Uterus (tissue), 3 donors: ENCODE measurements at regions not wholly inside any gene's neighbourhood (a gene's known extent, or its start where the extent isn't known, plus 50 kb on each side); places are given as distances from the start of the nearest gene placed in this dataset.

ENCODE experiments used
- DNase-seq, 2 donors: peaks; one replicate each; pipeline ENCODE4 v3.0.0-alpha.2; 2019 to 2020
- H3K27ac ChIP-seq, 2 donors: fragments of 200-600 bp; sonication (generic); 1 replicate in 1 of 2; 2 replicates in 1 of 2; pipeline ENCODE4 v1.5.1; 2016 to 2018
- H3K27me3 ChIP-seq, 2 donors: fragments of 200-600 bp; sonication (generic); one replicate each; pipeline ENCODE4 v1.5.1; 2018 to 2019; ENCODE audit warnings: control low read depth in 1 of 2
- H3K36me3 ChIP-seq, 2 donors: fragments of 200-600 bp; sonication (generic); one replicate each; pipeline ENCODE4 v1.5.1; 2019; ENCODE audit warnings: control low read depth in 1 of 2
- H3K4me1 ChIP-seq, 2 donors: fragments of 200-600 bp; sonication (generic); one replicate each; pipeline ENCODE4 v1.5.1; 2018 to 2019; ENCODE audit warnings: control low read depth in 1 of 2
- H3K4me3 ChIP-seq, 2 donors: fragments of 200-600 bp; sonication (generic); 1 replicate in 1 of 2; 2 replicates in 1 of 2; pipeline ENCODE4 v1.5.1; 2018 to 2019; ENCODE audit warnings: mild to moderate bottlenecking in 1 of 2
- H3K9me3 ChIP-seq, 2 donors: fragments of 200-600 bp; sonication (generic); one replicate each; pipeline ENCODE4 v1.5.1; 2019; ENCODE audit warnings: control low read depth in 1 of 2
- CTCF ChIP-seq, 4 experiments: fragments of 200-600 bp in 2 of 4; fragments of 450-650 bp in 2 of 4; sonication (generic) in 2 of 4; IDR thresholded peaks; one replicate each; pipeline ENCODE4 v1.5.1; 2016 to 2019; ENCODE audit warnings: antibody characterized with exemption in 4 of 4, mild to moderate bottlenecking in 2 of 4, moderate library complexity in 1 of 4
- POLR2A ChIP-seq, 2 donors: fragments of 450-650 bp; IDR thresholded peaks; one replicate each; pipeline ENCODE4 v1.6.1; 2016; ENCODE audit warnings: antibody characterized with exemption in 2 of 2, mild to moderate bottlenecking in 1 of 2, moderate library complexity in 1 of 2
- intact Hi-C: fragments of 100-400 bp; cut with DNase I; formaldehyde crosslinking; loops from one replicate; pipeline ENCODE4 v1.15.1; 2023; ENCODE audit warnings: low total_unique reads
- donor health status: DM: yes; HTN: yes; CAD: no.

DNA sequence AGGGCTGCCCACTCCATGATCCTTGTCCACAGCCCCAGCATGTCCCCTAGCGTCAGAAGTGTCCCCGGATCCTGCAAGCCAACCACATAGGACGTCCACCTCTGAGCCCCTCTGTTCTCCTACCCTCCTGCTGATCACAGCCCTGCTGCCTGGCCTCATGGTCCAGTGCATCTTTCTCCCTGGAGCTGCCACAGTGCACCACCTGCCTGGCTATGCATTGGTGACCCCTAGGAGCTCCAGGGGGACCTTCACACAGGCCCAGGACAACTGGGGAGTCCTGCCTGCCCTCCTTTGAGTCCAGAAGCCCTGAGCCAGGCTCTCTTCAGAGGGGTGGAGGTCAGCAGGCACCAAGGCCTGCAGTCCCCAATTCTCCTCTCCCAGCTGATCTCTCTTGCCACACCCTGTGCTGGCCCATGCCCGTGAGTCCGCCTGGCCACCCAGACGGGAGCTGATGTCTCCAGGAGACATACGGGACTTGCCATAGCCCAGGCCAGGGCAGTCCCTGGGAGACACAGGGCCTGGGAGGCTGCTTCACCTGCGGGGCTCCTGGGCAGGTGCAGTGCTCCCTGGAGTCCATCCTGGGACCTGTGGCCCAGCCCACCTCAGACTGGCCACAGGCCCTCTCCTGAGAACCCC lies 77.4 kb upstream of the RET start:
- H3K27me3 ChIP-seq, result no peaks in the 10 kb centered on the region
- no peaks in the 10 kb centered on the region for H3K9me3 ChIP-seq
- intact Hi-C loops, result no loop called here
- H3K36me3 ChIP-seq, result no peaks in the 10 kb centered on the region
- no peaks in the 10 kb centered on the region for H3K4me1 ChIP-seq
- H3K4me3 ChIP-seq, result no peak overlapping the region
- no peak for DNase-seq
- TF ChIP-seq POLR2A (IDR thresholded peaks at IDR 0.05) (no peak), CTCF (IDR thresholded peaks at IDR 0.05) (no peak)
- H3K27ac ChIP-seq, result no peak overlapping the region

DNA sequence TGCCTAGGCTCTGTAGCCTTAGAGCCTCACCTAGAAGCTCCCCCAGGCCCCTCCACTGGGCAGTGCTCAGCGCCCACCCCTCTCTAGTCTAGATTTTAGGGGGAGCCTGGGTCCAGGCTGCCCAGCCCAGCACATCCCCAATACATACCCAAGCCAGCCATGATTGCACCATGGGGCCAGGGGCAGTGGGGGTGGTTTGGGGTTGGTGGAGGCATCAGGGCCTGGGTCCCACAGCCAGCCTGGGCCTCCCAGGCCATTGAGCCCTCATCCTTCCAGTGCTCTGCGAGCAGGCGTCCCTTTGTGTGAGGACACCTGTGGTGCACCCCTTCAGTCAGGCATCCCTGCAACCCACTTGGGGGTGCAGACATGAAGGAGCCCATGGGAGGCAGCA lies 76.9 kb upstream of the RET start:
- no peaks in the 10 kb centered on the region for H3K36me3 ChIP-seq
- TF ChIP-seq CTCF (IDR thresholded peaks at IDR 0.05) (no peak), POLR2A (IDR thresholded peaks at IDR 0.05) (no peak)
- no peaks in the 10 kb centered on the region for H3K4me1 ChIP-seq
- H3K27ac ChIP-seq, result no peak overlapping the region
- no peaks in the 10 kb centered on the region for H3K9me3 ChIP-seq
- H3K27me3 ChIP-seq, result no peaks in the 10 kb centered on the region
- H3K4me3 ChIP-seq, result no peak overlapping the region
- DNase-seq, result no peak
- intact Hi-C loops, result no loop called here

- H3K9me3 ChIP-seq, result no peaks in the 10 kb centered on the region
- peak in 1 of 2 donors; percentile 11 for DNase-seq
- H3K36me3 ChIP-seq, result no peaks in the 10 kb centered on the region
- H3K4me3 ChIP-seq, result no peak overlapping the region
- no peaks in the 10 kb centered on the region for H3K4me1 ChIP-seq
- no peak overlapping the region for H3K27ac ChIP-seq
- intact Hi-C loops, result no loop called here
- no peak for TF ChIP-seq POLR2A (IDR thresholded peaks at IDR 0.05)
- TF ChIP-seq CTCF (IDR thresholded peaks at IDR 0.05), result no peak
- no peaks in the 10 kb centered on the region for H3K27me3 ChIP-seq
Measured at GRCh38 chr10:43000651-43001426, 76.0 kb upstream of the RET start.

DNA sequence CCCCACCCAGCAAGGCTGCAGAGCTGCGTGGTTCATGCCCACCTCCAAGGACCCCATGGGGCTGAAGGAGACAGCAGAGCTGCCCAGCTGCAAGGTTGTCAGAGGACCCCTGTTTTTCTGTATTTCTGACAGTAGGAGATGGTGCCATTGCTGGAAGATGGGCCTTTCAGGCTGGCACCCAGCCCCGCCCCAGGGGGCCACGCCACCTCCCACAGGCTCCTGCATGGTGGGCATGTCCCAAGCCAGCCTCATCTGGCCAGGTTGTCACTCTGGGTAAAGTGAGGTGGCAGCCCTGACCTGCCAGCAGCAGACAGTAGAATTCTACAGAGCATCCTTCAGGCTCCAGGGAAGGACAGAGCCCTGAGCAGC lies 75.5 kb upstream of the RET start:
- Histone ChIP-seq H3K9me3 (no peaks in the 10 kb centered on the region), H3K36me3 (no peaks in the 10 kb centered on the region), H3K4me3 (no peak overlapping the region), H3K27me3 (no peaks in the 10 kb centered on the region), H3K4me1 (no peaks in the 10 kb centered on the region), H3K27ac (no peak overlapping the region)
- intact Hi-C loops, result no loop called here
- DNase-seq, result no peak
- no peak for TF ChIP-seq POLR2A (IDR thresholded peaks at IDR 0.05)
- no peak for TF ChIP-seq CTCF (IDR thresholded peaks at IDR 0.05)

- no peaks in the 10 kb centered on the region for H3K27me3 ChIP-seq
- no peaks in the 10 kb centered on the region for H3K4me1 ChIP-seq
- no peak for TF ChIP-seq CTCF (IDR thresholded peaks at IDR 0.05)
- no peak for TF ChIP-seq POLR2A (IDR thresholded peaks at IDR 0.05)
- no peak for DNase-seq
- intact Hi-C loops, result no loop called here
- H3K27ac ChIP-seq, result no peak overlapping the region
- H3K9me3 ChIP-seq, result no peaks in the 10 kb centered on the region
- H3K4me3 ChIP-seq, result no peak overlapping the region
- no peaks in the 10 kb centered on the region for H3K36me3 ChIP-seq
Measured at GRCh38 chr10:43002596-43002995, 74.3 kb upstream of the RET start.
